ENCODE measurements at regions not wholly inside any gene's neighbourhood (a gene's known extent, or its start where the extent isn't known, plus 50 kb on each side); places are given as distances from the start of the nearest gene placed in this dataset.

DNA sequence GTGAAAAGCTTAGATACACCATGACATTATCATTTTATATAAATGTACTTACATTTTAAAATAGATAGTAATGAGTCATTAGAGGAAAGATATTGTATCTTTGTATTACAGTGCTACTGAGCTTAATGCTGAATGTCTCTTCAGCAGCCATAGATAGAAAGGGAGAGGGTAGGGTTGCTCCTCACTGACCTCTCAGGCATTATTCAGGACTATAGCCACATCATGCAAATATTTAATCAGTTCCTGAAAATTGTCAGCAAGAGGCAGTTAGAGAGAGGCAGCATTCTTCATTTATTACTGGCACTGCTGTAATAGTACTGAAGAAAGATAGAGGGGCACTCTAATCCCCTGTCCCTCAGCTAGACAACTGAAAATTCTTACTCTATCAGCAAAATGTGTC is 242.0 kb upstream of the TANK start:
- DNase-seq (ENCODE audit: low read depth): no peak

DNA sequence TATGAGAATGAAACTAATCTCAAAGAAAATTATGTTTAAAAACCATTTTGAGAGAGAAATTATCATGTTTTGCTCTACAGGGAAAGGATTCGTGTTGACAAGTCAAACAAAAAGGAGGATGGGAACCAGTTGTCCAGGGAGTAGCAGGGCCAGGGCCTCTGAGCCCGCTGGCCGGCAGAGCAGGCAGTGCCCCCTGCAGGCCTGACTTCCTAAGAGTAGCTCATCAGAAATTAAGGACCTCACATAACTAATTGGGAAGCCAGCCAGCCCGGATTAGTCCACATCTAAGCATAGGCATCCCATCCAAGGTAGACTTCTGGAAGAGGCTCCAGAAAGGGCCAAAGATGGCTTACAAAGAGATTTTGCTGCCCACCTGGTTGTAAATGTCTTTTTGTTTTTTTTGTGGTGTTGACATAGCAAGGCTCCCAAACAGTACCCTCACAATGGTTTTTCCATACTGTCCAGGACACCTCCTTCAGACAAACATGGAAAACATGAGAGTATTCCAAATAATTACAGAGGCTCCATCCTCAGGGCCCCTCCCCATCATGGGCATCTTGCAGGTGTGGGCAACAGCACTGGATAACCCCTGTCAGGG is 241.2 kb upstream of the TANK start:
- DNase-seq (ENCODE audit: low read depth): no peak

GRCh38 chr2:160920061-160920460 is 240.2 kb upstream of the TANK start:
- DNase-seq (ENCODE audit: low read depth): no peak

DNA sequence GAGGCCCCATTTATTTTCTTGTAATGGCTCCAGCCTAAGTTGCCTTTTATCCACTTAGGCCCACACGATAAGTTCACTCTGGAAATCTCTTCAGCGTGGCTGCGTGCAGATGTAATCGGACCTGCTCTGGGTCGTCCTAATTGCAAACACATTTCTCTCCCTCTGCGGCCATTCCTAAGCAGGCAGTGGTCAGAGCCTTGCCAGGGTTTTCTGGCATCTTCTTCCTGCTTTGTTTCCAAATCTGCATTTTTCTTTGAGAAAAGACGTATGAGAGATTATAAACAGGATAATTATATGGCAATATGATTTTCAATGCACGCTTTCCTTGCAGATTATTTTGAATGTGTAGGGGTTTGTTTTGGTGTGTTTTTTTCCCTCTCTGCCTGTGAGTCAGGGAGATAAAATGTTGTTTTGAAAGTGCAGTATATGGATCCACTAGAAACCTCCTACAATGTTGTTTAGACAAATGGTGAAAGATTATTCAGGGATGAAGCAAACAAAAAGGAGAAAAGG is 239.4 kb upstream of the TANK start:
- DNase-seq (ENCODE audit: low read depth): no peak

GRCh38 chr2:160921386-160921964 is 238.8 kb upstream of the TANK start:
- no peak for DNase-seq (ENCODE audit: low read depth)

DNA sequence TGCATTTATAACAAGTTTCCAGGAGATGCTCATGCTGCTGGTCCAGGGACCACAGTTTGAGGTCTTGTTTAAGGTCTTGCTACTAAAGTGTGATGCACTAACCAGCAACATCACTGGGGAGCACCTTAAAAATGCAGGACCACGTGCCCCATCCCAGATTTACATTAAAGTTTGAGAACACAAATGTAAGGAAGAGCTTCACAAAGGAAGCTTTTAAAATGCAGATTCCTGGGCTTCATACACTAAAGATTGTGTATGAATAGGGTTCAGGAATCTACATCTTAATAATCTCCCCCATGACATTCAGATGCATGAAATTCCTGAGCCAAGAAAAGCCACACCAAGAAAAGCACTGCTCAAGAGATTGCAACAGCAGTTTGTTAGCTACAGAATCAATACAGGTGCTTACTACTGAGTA is 235.3 kb upstream of the TANK start:
- no peak for DNase-seq (ENCODE audit: low read depth)

- no peak for DNase-seq (ENCODE audit: low read depth)
Observed at GRCh38 chr2:160925956-160926355, 234.3 kb upstream of the TANK start.

GRCh38 chr2:160927324-160927723 is 232.9 kb upstream of the TANK start:
- DNase-seq (ENCODE audit: low read depth): no peak

DNA sequence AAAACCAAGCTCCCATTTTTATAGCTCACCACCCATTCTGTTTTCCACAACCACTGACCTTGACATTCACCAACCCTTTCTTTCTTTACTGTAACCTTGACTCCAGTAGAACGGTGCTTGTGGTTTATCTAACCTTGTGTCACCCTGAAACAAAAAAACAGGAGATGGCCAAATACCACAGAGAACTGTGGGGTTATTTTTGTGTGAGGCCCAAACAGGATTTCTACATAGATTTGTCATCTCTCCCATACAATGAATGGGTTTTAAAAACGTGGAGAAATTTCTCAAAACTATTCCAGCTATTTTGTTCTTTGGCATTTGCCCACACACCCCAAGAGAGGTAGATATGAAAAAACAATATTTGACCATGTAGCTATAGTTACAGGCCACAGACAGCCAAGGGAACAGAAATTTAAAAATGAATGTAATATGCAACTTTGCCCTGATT is 231.3 kb upstream of the TANK start:
- DNase-seq (ENCODE audit: low read depth): no peak

DNA sequence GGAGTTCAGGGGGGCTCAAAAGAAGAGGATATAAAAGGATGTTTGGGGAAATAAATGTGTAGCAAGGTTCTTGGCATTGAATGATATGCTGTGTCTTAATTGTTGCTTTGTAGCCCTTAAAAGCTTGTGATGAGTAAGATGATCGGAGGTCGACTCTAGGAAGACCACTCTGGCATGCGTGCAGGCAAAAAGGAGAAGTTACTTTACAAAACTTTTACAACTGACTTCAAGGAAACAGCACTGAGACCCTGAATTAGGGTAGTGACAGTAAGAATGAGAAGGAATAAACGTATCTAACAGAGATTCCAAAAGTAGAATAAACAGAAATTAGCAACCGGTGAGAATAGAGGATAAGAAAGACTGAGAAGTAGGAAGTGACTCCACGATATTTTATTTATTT is 228.7 kb upstream of the TANK start:
- no peak for DNase-seq (ENCODE audit: low read depth)

GRCh38 chr2:160932960-160933359 is 227.3 kb upstream of the TANK start:
- no peak for DNase-seq (ENCODE audit: low read depth)

- no peak for DNase-seq (ENCODE audit: low read depth)
Observed at GRCh38 chr2:160934263-160934662, 226.0 kb upstream of the TANK start.

DNA sequence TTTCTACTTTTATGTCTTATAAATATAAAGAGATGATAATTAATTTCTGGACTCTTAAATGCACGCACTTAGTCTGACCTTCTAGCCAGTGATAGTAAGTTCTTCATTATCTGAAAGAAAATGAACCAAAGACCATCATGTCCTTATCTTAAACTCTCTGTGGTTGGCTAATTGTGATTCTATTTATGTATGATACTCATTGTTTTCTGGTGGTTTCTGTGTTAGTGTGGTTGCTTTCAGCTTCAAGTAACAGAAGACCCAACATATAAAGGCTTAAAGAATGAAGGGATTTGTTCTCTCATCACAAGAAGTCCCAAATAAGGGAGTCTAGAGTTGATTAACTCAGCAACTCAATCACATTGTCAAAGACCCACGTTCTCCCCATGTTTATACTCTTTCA is 225.2 kb upstream of the TANK start:
- no peak for DNase-seq (ENCODE audit: low read depth)

DNA sequence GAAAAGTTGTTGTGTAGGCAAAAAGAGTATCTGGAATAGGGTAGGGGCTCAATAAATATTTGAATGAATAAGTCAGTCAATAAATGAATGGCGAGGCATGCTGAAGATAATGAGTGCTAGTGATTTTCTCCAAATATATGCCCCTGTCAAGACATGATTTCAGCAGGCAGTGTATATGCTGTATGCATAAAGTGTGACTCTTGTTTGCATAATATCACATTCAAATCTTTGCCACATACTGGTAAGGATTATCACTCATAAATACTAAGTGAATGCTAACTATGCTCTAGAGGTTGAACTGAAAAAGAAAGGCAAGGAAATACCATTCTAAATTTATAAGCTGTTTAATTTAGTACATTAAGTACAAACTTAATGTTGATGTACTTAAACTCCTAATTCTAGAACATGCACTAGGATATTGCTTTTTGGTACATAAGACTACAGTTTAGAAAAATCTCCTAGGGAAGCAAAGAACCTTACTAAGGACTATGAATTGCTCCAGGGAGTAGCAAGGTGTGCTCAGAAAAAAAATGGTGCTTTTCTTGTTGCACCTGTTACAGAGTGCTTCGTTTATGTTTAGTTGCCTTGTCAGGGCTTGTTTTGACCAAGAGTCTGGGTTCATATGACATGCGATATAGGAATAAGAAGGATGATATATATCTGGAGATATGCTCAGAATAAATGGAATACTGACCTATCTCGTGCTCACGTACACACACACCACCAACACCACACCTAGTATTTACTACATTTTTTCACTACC is 224.0 kb upstream of the TANK start:
- DNase-seq (ENCODE audit: low read depth): no peak

DNA sequence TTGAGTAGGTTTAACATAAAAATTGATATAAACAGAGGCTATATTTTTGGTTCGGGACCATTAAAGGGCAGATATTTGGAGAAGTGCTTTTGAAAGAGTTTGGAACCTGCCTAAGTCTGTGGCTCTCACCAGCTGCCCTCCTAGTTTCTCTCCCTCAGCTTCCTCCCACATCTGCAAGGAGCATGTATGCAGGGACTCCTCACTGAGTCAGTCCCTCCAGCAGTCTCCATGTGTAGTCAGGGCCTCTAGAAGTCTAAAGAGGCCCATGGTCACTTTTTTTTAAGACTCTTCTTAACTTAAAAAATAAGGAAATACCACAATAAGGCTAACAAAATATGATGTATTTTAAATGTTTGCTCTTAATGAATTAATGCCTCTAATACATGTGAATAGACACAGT is 220.0 kb upstream of the TANK start:
- DNase-seq (ENCODE audit: low read depth): no peak

- no peak for DNase-seq (ENCODE audit: low read depth)
Observed at GRCh38 chr2:160940699-160941098, 219.5 kb upstream of the TANK start.

- DNase-seq (ENCODE audit: low read depth): no peak
Observed at GRCh38 chr2:160941290-160941846, 218.9 kb upstream of the TANK start.

DNA sequence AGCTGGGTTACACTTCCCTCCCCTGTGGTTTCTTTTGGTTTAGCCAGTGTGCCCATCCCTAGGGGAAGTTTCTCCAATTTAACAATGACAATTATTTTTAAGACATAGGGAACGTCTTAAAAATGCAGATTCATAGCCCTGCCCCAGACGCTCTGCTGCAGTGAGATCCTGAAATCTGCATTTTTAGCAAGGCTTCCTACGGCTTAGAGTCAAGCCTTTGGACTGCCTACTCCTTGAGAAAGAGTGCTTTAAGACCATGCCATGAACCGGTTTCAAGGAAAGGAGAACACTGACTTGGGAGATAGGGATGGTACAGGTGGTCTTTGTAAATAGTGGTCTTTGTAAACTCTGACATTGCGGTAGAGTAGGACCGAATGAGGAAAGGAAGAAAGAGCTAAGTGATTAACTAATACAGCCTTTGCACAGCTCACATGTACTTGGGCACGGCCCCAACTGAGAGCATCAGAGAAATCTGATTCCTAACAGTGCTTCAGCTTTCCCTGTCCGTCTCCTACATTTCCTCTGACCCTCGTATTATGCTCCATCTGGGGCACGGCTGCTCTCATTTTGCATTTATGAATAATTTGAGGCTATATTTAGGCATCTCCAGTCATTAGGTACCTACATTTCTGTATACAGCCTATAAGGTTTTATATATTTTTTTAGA is 217.6 kb upstream of the TANK start:
- no peak for DNase-seq (ENCODE audit: low read depth)

DNA sequence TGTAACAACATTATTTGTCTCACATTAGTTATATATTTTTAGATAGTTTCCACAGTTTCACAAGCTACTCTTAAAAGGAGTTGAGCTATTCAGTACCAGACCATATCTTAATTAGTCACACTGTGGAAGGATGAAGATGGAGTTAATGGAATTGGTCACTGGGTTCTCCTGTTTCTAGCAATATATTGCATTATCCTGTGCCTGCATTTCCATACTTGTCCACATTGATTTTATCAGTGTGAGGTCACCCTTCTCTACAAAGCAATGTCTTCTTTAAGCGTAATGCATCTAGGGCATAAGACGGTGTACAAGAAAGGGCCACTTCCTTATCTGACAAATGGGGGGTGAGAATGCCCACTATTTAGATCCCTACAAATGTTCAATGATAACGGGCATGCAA is 216.8 kb upstream of the TANK start:
- DNase-seq (ENCODE audit: low read depth): no peak

- no peak for DNase-seq (ENCODE audit: low read depth)
Observed at GRCh38 chr2:160952464-160953254, 207.6 kb upstream of the TANK start.

DNA sequence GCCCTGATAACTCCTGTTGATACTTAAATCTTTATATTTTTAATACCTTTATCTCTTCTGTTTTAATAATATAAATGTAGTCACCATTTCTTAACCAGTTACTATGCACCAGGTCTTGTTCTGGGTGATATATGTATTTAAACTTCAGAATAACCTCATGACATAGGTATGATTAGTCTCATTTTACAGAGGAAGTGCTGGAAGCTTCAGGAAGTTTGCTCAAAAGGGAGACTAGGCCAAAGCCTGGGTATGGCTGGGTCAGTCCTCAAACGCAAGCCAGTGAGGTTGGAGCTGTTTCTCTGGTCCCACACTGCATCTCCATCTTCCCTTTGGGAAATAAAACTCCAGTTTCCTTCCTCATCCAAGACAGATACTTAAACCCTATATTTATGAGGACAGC is 204.7 kb upstream of the TANK start:
- DNase-seq (ENCODE audit: low read depth): no peak
